NCI-H1417 treated with DMSO at 0.1 percent for 48 hours (cell line): ENCODE measurements at regions not wholly inside any gene's neighbourhood (a gene's known extent, or its start where the extent isn't known, plus 50 kb on each side); places are given as distances from the start of the nearest gene placed in this dataset.
"Not testable (repeated sequence)": the region's sequence is repeated elsewhere in the genome, so short reads cannot be mapped to it uniquely, and the experiment has no call there.

Experiments
- DNase-seq: peaks from one replicate; lab custom pipeline; 2025; lab: John Stamatoyannopoulos, UW

GRCh38 chr13:65155861-65156260 is 2074.3 kb downstream of the PCDH9 start:
- no peak for DNase-seq

GRCh38 chr13:65154661-65155447 is 2075.3 kb downstream of the PCDH9 start:
- DNase-seq = no peak

DNA sequence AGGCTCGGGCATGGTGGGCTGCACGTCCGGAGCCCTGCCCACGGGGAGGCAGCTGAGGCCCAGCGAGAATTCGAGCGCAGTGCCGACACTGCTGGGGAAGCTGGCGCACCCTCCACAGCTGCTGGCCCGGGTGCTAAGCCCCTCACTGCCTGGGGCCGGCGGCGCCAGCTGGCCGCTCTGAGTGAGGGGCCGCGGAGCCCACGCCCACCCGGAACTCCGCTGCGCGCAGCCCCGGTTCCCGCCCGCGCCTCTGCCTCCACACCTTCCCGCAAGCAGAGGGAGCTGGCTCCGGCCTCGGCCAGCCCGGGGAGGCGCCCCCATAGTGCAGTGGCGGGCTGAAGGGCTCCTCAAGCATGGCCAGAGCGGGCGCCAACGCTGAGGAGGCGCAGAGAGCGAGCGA is 2080.4 kb downstream of the PCDH9 start:
- no peak for DNase-seq

GRCh38 chr13:65143920-65144319 is 2086.2 kb downstream of the PCDH9 start:
- no peak for DNase-seq

GRCh38 chr13:65133094-65133493 is 2097.0 kb downstream of the PCDH9 start:
- no peak for DNase-seq

GRCh38 chr13:65125236-65125635 is 2104.9 kb downstream of the PCDH9 start:
- DNase-seq = no peak

GRCh38 chr13:65112531-65112941 is 2117.6 kb downstream of the PCDH9 start:
- no peak for DNase-seq

DNA sequence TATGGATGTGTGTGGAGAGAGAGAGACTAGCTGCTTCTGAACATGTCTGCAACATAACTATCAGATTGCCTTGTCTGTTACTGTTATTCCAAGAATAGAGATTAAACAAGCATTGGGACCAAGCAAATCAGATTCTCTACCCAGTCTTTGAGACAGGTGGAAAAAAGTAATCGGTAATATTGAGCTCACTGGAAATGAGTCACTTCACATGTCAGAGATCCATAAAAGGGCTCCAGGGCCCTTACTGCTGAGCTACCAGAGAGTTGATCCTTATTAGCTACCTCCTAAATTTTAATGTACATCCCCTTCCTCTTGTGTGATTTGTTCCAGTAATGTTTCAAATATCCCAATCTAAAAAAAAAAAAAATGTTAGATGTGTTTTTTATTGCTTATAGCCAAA is 2118.0 kb downstream of the PCDH9 start:
- no peak for DNase-seq

- no peak for DNase-seq
These were observed 2118.9 kb downstream of the PCDH9 start for GRCh38 chr13:65111223-65111622.

DNA sequence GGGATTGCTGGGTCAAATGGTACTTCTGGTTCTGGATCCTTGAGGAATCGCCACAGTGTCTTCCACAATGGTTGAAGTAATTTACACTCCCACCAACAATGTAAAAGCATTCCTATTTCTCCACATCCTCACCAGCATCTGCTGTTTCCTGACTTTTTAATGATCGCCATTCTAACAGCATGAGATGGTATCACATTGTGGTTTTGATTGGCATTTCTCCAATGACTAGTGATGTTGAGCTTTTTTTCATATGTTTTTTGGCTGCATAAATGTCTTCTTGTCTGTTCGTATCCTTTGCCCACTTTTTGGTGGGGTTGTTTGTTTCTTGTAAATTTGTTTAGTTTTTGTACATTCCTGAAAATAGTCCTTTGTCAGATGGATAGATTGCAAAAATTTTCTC is 2125.7 kb downstream of the PCDH9 start:
- not testable (repeated sequence) for DNase-seq

DNA sequence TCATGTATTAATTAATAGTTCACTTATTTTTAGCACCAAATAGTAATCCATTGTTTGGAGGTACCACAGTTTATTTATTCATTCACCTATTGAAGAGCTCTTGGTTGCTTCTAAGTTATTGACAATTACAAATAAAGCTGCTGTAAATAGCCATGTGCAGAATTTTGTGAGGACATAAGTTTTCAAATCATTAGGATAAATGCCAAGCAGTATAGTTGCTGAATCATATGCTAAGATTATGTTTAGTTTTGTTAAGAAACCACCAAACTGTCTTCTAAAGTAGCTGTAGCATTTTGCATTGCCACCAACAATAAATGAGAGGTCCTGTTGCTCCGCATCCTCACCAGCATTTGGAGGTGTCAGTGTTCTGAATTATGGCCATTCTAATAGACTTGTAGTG is 2126.8 kb downstream of the PCDH9 start:
- DNase-seq = no peak

DNA sequence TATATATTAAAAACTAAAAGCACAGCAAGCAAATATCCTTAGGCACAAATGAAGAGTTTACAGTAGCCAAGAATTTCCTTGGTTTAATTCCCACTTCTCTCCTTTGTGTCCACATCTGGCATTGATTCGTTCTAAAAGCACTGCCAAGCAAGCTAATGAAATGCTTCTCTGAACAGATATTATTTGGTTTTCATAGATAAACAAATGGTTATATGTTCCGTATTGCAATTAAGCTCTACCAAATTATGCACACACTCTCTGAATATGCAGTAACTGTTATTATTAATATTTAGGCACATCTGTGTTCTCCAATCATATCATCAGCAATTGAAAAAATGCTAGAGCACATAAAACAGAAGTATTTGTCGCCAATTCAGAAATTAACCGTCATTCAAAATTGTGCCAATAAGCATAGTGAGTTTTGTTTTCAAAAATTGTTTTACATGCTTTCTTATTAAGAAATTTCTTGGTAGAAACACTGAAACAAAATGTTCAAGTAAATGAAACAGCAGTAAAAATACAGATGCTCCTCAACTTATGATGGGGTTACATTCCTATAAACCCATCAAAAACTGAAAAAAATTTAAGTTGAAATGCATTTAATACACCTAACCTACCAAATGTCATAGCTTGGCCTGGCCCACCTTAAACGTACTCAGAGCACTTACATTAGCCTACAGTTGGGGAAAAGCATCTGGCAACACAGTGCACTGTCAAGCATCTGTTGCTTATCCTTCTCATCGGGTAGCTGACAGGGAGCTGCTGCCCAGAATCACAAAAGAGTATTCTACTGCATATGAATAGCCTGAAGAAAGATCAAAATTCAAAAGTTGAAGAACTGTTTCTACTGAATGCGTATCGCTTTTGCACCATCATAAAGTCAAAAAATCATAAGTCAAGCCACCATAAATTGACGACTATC is 2134.7 kb downstream of the PCDH9 start:
- no peak for DNase-seq

DNA sequence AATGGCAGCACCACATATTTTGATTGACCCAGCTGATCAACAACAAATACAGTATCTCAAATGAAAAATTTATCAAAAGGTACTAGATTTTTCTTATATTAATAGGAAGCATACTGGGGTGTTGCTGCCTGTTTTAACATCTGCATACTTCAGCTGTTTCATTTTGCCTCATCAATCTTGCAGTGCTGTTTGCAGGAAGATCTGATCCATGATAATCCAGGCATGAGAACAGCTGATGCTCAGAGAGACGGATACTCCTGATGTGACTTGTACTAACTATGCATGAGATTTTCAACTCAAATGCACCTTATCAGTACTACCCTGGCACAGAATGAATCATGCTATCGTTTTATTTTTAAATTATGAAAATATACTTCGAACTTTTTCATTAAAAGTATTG is 2136.8 kb downstream of the PCDH9 start:
- DNase-seq = no peak

GRCh38 chr13:65091031-65091430 is 2139.1 kb downstream of the PCDH9 start:
- no peak for DNase-seq

GRCh38 chr13:65090186-65090585 is 2139.9 kb downstream of the PCDH9 start:
- DNase-seq = no peak

GRCh38 chr13:65088906-65089305 is 2141.2 kb downstream of the PCDH9 start:
- no peak for DNase-seq

- no peak for DNase-seq
These were observed 2144.2 kb downstream of the PCDH9 start for GRCh38 chr13:65085977-65086376.

DNA sequence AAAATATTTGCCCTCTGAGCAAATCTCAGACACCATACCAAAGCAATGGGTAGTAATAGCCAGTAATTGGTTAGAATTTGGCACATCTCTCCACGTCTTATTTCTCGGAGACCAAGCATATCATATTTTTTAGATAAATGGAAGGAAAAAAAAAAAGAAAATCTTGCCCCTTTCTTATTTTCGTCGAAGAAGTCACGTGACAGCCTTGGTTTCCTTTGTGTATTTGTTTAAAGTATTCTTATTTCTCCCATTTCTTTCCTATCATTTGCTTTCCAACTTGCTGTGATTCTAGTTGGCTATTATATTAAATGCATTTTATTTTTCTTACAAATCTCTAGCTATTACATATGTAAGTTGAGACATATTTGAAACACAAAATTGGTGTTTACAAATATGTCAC is 2155.9 kb downstream of the PCDH9 start:
- no peak for DNase-seq

DNA sequence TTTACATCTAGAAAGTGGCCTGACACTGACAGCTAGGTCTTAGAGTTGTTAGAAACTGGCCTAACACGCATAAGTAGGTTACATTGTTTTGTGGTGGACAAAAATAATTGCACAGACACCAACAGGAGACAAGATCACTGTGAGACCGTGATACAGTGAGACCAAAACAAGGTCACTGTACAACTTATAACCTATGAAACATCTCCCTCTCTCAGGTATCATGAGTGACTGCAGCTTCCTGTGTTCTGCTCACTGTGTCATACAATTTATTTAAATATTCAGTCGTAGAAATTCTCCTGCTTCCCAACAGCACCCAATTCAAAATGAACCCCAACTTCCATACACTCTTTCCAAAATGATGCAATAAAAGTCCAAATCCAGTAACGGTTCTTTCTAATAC is 2165.2 kb downstream of the PCDH9 start:
- no peak for DNase-seq

DNA sequence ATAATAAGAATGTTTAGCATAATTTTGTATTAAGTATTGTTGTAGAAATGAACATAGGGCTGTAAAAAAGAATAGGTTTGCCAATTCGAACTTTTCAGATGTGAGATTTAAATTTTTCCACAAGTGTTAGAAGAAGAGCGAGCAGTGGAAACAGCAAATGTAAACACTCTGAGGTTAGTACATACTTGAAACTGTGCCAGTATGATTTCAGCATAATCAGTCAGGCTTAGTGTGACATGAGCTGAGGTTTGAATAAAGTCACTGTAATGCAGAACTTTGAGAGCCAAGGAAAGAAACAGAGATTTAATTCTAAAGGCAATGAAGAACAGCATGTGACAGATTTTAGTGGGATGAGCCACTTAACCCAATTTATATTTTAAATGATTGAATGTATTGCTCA is 2166.4 kb downstream of the PCDH9 start:
- DNase-seq = no peak

GRCh38 chr13:65057986-65058385 is 2172.2 kb downstream of the PCDH9 start:
- DNase-seq = no peak

DNA sequence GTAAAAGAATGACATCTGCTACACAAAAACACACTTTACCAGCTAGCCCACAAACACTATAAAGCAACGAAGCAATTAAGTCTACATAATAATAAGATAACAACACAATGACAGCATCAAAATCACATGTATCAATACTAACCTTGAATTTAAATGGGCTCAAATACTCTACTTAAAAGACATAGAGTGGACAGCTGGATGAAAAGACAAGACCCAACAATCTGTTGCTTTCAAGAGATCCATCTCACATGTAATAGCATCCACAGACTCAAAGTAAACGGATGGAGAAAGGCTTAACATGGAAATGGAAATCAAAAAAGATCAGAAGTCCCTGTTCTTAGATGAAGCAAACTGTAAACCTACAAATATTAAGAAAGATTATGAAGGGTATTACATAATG is 2175.9 kb downstream of the PCDH9 start:
- DNase-seq = no peak

- DNase-seq = no peak
These were observed 2193.1 kb downstream of the PCDH9 start for GRCh38 chr13:65036999-65037398.
